ENCODE measurements at regions not wholly inside any gene's neighbourhood (a gene's known extent, or its start where the extent isn't known, plus 50 kb on each side); places are given as distances from the start of the nearest gene placed in this dataset.

DNA sequence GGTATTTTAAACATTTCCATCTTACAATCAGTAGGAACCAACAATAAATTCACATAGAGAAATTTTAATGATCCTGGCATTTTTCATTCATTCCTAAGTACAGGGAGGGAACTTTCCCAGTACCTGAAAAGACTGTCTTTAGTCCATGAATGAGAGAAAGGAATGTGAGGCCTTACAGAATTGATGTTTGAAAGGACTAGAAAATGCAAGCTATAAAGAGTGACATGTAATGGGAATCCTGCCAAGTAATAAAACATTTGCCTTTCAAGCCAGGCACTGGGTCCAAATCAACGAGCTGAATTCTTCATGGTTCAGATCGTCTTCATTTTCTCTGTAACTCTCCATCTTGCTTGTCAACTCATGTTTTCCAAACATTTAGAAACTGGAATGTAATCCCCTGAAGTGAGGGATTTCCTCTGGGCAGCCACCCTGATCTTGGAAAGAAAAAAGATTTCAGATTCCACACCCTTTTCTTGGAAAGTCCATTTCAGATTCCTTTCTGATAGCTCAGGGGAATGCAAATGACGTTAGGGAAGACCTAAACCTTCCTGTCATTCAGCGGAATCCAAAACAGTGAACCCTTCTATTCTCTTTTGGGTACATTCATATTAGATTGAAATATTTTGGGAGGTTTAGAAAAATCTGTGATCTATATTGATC, 315.8 kb downstream of the SH3GL2 start:
- no peak for DNase-seq

- DNase-seq, result no peak
Measured at GRCh38 chr9:17900606-17901005, 321.7 kb downstream of the SH3GL2 start.

GRCh38 chr9:17905366-17905765, 326.5 kb downstream of the SH3GL2 start:
- DNase-seq, result peak in 1 of 2 donors; percentile 26

DNA sequence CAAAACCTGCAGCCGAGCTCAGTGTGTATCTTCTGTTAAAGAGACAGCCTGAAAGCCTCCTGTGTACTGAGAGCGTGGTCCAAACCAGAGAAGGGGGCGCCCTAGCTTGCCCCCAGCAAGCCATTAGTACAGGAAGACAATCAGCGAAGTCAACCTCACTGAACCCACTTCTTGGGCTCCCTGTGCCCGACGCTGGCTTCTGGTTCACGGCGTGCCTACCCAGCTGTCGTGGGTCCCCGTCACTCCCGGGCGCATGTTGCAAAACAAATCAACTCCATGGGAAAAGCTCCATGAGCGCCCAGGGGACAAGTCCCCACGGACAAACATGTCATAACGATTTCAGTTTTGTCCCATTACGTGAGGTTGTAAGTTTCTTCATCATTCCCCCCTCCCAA, 326.9 kb downstream of the SH3GL2 start:
- no peak for DNase-seq

DNA sequence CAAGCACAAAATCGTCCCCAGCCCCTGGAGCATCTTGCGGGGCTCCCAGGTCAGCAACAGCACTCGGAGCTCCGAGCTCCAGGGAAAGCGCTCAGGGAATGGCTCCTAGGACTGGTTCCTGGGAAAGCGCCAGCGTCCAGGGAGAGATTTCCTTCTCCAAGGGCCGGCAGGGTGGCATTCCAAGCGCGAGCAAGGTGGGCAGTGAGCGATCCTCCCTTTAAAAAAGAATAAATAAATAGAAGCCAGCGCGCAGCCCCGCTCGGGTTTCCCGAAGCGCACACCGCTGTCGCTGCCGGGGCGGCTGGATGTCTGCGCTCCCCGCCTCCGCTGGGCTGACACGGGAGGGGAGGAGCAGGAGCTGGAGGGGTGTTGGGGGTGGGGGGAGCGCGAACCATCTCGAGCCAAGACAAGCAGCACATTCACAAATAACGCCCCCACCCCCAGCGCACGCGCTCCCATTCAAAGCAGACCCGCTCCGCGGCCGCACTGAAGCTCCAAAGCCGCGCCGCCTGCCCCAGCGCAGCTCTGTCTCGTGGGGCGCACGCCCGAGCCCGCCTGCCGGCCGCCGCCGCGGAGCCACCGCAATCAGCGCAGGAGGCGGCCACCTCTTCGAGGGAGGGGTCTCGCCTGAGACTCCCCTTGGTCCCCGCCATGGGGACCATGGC, 327.4 kb downstream of the SH3GL2 start:
- DNase-seq, result peak in 1 of 2 donors; percentile 21

GRCh38 chr9:17906841-17907778, 328.2 kb downstream of the SH3GL2 start:
- peak in 1 of 2 donors; percentile 17 for DNase-seq

DNA sequence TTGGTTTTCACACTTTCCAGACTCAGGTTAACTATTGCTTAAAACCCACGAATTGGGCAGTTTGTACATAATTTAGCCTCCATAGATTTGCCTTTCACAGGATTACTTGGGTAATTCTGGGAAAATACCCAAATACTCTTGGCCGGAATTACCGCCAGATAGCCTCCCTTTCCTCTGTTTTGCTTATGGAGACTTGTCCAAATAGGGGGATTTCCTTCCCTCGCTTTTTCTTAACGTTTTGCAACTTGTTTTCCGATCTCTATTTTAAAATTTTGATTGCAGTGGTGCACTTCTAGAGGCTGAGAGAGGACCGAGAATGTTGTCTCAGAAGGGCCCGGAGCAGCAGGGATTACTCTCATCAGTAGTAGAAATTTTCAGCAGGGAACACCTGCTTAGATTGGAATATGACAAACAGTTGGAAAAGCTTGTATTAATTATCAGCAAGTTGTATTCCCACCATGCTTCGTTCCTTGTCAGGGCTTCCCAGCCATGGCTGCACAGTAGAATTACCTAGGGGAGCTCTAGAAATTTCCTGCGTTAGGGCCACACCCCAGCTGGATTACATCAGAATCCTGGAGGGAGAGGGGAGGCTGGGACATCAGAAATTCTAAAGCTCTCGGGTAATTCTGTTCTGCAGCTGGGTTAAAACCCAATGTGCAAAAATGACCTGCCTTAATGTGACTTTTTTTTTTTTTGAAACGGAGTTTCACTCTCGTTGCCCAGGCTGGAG, 329.1 kb downstream of the SH3GL2 start:
- DNase-seq, result no peak

DNA sequence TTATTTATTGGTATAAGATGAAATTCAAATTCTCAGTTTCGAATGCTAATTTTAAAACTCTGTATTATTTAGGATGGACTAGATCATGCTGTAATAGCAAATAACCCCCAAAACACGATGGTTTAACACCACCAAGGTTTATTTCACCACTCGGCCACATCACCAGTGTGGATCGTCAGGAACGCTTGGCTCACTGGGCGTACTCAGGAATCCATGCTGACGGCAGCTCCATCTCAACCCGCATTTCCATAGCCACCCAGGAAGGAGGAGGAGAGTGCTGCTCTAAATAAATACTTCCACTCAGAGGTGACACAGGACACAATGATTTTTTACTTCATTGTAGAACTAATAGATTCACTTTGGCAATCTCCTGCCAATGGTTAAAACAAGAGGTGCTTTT, 347.4 kb downstream of the SH3GL2 start:
- DNase-seq, result no peak

- no peak for DNase-seq
Measured at GRCh38 chr9:17927616-17928015, 348.8 kb downstream of the SH3GL2 start.

DNA sequence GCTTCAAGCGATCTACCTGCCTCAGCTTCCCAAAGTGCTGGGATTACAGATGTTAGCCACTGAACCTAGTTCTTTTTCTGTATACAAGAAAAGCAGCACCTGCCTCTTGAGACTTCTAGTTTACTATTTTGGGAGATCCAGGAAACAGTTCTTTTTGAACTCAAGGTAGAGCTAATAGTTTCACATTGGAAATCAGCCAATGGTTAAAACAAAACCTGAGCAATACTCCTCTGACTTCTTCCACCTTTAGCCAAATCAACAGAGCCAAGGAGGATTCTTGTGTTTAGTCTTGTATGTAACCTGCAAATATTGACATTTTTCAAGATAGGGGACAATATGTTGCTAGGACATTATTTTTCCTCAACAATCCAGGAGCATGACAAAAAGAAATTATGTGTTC, 349.4 kb downstream of the SH3GL2 start:
- no peak for DNase-seq

- DNase-seq, result no peak
Measured at GRCh38 chr9:17928768-17929167, 349.9 kb downstream of the SH3GL2 start.

DNA sequence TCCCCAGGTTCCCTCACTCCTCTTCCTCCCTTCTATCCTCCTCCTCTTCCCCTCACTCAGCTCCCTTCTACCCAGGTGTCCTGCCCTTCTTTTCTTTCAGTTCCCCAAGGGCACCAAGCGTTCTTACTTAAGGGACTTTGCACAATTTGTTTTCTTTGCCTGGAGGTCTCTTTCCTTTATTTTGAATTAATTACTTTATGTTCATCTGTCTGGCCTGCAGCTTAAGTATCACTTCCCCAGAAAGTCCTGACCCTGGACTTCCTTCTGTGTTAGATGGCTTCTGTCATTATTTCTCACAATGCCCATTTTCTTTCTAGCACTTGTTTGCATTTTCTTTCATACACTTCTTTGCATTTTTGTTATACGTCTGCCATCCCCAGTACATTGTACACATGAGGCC, 350.6 kb downstream of the SH3GL2 start:
- DNase-seq, result no peak

DNA sequence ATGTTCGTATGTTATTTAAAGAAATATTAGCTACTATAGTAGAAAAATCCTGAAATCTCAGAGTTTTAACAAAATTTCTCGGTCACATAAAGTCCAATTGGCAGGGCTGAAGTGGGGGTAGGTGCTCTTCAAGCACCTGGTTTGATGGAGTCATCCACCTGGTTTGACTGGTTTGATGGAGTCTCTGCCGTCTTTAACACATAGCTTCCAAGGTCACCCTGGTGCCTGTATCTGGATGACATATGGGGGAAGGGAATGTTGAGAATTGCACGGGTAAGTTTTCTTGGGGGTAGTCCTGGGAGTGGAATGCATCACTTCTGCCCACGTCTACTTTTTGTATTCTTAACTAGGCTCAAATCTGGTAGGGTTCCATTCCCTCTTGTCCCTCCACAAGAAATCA, 351.2 kb downstream of the SH3GL2 start:
- peak in 1 of 2 donors; percentile 19 for DNase-seq

DNA sequence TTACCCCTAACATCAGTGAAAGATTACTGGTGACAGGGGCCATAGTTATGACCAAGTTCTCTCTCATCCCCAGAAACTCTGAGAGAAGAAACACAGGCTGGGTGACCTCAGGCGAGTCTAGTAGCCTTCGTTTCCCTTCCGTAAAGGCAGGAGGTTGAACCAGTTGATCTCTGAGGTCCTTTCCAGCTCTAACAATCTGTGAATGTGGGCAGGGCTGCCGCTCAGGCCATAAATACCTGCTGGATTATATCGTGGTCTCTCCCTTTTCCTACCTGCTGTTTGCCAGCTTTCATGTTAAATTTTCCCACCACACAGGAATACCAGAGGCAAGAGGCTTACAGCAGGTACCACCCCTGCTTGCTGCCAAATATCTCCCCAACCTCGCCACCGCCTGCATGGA, 357.5 kb downstream of the SH3GL2 start:
- DNase-seq, result no peak

- no peak for DNase-seq
Measured at GRCh38 chr9:17938035-17938655, 359.3 kb downstream of the SH3GL2 start.

DNA sequence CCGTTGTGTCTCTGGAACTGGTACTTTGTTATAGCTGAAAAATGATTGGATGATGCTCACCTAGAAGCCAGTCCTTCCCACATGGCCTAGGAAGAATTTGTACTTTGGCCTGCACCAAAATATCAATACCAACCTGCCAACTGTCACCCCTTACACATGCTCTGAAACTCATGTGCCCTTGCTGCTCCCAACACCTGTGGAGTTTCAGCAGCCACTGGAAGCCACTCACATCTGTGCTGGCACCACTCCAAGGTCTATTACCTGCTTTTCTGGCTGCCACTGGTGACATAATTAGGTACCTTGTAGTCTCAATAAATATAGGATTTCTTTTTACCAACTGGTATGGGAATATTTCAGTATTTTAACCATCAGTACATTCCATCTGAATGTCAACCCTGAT, 363.6 kb downstream of the SH3GL2 start:
- no peak for DNase-seq

- no peak for DNase-seq
Measured at GRCh38 chr9:17955409-17955808, 376.5 kb downstream of the SH3GL2 start.

- no peak for DNase-seq
Measured at GRCh38 chr9:17958363-17958762, 379.5 kb downstream of the SH3GL2 start.

DNA sequence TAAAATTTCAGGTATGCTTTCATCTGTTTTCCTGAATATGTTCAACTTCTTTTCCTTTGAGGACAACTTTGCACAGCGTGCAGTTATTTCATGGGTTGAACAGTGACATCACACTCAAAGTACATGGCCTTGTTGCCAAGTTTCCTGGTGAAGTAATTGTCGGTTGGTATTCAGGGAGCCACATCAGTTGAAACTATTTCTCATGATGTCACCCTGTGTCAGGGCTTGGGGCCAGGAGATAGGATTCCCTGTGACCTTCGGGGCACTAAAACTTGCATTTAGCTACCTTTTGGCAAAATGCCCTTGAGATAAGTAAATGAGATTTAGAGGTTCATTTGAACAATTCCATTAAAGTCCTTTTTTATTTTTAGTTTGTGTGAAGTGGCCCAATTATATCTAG, 383.9 kb downstream of the SH3GL2 start:
- peak in 1 of 2 donors; percentile 9 for DNase-seq

- DNase-seq, result no peak
Measured at GRCh38 chr9:17963498-17963897, 384.6 kb downstream of the SH3GL2 start.

DNA sequence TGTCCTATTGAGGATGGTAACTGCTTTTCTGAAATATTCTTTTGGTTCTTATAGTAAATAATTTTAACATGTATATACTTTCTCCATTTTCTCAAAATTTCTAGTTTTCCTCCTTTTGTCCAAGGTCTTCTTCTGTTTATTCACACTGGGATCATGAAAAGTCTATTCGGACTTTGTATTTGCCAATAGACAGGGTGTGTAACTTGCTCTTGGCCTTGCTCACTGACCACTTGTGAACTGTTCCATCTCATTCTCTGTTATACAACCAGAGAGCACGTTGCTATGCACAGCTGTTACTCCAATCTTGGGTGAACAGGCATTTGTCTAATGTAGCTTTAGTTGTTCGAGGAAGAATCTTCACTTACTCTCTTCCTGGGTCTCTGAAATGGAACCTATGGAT, 388.9 kb downstream of the SH3GL2 start:
- no peak for DNase-seq

DNA sequence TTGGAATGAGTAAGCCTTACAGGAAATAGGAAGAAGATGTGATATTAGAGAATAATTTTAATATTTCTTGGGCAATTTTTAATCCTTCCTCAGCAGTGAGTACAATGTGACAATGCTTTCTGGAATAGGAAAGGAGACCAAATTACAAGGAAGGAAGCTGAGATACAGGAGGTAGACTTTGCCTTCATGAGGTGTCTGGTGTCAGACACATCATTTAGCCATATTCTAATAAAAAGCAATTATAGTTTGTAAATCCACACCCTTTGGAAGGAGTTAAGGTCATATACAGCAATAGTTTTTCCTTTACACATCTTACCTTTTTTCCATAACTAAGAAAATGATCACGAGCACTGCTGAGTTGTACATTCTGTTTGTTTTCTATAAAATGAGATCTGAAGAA, 390.4 kb downstream of the SH3GL2 start:
- no peak for DNase-seq

Data from right lung (tissue), 2 donors.